Activated CD4-positive, alpha-beta T cell treated with anti-CD3 and anti-CD28 coated beads, Interleukin-10, Interleukin-2, amounts not matched to agents 100 ng/mL and 50 ng/mL, durations not matched to agents 16 hours and 8 hours (primary cell): ENCODE measurements at regions not wholly inside any gene's neighbourhood (a gene's known extent, or its start where the extent isn't known, plus 50 kb on each side); places are given as distances from the start of the nearest gene placed in this dataset.
"Not testable (repeated sequence)": the region's sequence is repeated elsewhere in the genome, so short reads cannot be mapped to it uniquely, and the experiment has no call there.

ENCODE experiments used
- DNase-seq: peaks from one replicate; pipeline ENCODE4 v3.0.0-alpha.2; 2020

GRCh38 chr2:13950761-13951160 lies 681.8 kb upstream of the LRATD1 start:
- no peak for DNase-seq

GRCh38 chr2:13968811-13969210 lies 663.7 kb upstream of the LRATD1 start:
- no peak for DNase-seq

GRCh38 chr2:13986119-13986720 lies 646.3 kb upstream of the LRATD1 start:
- no peak for DNase-seq

DNA sequence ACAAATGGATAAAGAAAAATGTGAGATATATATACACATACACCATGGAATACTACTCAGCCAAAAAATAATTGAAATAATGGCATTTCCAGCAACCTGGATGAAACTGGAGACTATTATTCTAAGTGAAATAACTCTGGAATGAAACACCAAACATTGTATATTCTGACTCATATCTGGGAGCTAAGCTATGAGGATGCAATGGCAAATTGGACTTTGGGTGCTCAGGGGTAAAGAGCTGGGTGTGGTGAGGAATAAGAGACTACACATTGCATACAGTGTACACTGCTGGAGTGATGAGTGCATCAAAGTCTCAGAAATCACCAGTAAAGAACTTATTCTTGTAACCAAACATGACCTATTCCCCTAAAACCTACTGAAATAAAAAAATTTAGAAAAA lies 636.0 kb upstream of the LRATD1 start:
- no peak for DNase-seq

GRCh38 chr2:14011190-14011589 lies 621.3 kb upstream of the LRATD1 start:
- no peak for DNase-seq

DNA sequence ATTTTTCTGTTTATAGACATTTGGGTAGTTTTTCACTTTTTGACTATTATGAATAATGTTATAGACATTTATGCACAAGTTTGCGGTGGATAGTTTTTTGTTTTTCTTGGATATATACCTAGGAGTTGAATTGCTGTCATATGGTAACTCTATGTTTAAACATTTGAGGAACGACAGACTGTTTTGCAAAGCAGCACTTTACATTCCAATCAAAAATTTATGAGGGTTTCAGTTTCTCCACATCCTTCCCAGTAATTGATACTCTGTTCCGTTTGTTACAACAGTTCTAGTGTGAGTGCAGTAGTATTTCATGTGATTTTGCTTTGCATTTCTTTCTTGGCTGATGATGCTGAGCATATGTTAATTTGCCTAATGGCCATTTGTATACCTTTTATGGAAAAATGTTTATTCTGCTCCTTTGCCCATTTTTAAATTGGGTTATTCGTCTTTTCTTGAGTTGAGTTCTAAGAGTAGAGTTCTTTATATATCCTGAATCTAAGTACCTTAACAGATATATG lies 617.3 kb upstream of the LRATD1 start:
- DNase-seq = no peak

DNA sequence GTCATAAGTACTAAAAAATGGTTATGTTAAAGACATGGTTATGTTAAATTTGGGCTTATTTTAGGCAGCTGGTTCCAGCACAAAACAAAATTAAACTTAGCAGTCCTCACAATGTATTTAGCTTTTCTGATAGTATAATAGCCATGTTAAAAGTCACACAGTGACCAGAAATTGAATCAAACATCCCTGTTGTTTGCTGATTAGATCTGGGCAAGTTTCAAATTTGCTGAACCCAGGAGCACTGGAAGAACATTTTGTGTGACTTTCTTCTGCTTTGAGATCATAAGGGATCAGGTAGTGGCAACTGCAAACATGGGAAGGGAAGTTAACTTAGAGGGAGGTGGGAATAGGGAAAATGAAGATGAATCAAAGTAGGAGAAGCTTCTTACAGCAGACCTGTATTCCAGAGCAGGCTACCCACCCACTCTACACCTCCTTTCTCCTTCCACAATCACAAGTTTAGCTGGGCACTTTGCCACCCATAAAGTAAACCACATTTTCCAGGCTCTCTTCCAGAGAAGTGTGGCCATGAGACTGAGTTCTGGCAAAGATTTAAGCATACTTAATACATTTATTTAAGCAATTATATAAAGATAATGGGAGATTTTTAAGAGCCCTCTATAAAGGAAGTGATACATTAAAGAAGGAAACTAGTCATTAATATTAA lies 616.1 kb upstream of the LRATD1 start:
- DNase-seq = no peak

GRCh38 chr2:14018620-14019019 lies 613.9 kb upstream of the LRATD1 start:
- DNase-seq = no peak

GRCh38 chr2:14023558-14023957 lies 609.0 kb upstream of the LRATD1 start:
- DNase-seq = no peak

DNA sequence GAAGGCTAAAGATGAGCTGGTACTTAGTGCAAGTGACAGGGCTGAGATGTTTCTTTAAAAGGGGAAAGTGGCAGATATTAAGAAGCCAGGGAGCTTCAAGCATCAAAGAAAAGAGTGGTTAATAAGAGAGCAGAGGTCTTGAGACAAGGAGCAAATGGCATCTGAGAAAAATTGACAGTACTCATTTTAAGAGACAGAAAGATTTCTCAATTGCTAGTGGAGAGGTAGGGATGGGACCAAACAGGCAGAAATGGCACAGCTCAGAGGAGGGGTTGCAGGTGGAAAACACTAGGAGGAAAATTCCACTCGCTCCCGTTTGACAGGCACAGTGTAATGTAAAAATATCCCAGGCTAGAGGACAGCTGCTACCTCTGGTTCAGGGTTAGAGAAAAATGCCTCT lies 593.4 kb upstream of the LRATD1 start:
- no peak for DNase-seq

- DNase-seq = no peak
Observed at GRCh38 chr2:14047491-14047890, 585.0 kb upstream of the LRATD1 start.

DNA sequence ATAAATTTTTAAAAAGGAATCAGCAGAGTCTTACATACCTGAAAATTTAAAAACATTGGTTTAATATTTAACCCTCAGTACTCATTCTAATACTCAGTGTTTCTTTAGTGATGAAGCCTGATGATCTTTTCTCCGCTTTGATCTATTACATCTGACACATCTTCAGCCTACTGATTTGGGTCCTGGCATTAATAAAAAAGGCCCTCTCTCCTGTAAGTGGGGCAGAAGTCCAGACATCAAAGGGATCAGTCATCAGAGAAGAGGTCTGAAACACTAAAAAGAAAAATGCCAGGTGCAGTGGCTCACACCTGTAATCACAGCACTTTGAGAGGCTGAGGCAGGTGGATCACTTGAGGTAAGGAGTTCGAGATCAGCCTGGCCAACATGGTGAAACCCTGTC lies 581.1 kb upstream of the LRATD1 start:
- DNase-seq = no peak

- no peak for DNase-seq
Observed at GRCh38 chr2:14053105-14053504, 579.4 kb upstream of the LRATD1 start.

DNA sequence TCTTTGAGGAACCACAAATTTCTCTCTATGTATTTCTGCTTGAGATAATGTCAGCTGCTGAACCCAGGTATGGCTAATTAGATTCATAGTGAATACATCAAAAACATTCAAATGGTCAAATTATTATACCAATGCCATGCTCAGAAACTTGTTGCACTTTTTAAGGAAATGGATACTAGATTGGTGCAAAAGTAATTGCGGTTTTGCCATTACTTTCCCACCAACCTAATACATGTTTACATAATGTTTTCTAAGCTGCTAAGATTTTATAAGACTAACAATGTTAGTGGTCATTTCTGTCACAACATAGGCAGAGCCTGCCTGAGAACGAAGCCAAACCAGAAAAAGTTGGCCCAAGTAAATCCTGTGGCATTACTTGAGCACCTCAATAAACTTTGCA lies 568.2 kb upstream of the LRATD1 start:
- no peak for DNase-seq

DNA sequence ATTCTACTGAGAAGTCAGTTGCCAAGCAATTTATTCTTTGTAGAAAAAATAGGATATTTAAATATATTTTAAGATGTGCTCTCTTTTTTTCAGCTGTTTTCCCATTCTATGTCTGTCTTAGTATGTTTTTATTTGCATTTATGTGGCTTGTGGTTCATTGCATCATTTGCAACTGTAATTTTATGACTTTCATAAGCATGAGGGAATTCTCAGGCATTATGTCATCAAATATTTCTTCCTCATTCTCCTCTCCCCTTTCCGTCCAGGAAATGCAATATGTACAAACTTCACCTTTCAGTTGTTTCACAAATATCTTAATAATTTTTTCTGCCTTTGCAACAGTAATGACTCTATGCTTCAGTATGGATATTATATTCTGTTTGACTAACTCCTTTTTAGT lies 560.2 kb upstream of the LRATD1 start:
- no peak for DNase-seq

DNA sequence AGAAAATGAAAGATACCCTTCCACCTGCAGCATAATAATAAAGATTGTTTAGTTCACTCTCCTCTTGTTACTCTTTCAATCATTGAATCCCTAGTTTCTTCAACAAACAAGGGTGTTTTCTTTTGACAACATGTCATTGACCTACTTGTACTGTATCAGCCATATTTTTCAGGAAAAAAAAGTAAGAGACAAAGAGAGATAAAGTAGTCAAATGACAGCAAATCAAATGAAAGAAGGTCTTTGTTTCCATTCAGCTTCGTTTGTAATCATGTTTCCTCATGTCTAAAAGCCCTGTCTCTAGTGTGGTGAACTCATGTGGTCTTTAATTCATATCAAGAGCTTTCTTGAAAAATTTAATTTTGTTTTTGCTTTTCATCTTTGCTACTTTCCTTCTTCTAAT lies 557.8 kb upstream of the LRATD1 start:
- DNase-seq = no peak

- DNase-seq = no peak
Observed at GRCh38 chr2:14079576-14079975, 552.9 kb upstream of the LRATD1 start.

DNA sequence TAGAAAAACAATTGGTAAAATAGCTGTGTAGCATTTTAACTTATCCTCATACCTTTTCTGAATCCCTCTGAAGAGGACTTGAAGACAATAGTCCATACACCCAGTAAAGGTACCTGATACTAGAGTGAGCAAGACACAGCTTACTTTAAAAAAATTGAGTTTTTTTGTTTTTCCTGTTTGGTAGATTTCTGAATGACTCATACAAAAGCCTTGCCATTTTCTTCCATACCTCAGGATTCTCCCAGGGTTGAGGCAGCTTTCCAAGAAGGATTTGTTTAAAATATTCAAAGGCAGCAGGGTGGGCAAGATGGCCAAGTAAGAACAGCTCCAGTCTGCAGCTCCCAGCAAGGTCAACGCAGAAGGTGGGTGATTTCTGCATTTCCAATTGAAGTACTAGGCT lies 551.0 kb upstream of the LRATD1 start:
- no peak for DNase-seq

GRCh38 chr2:14082640-14083039 lies 549.9 kb upstream of the LRATD1 start:
- no peak for DNase-seq

- no peak for DNase-seq
Observed at GRCh38 chr2:14094592-14094991, 537.9 kb upstream of the LRATD1 start.

DNA sequence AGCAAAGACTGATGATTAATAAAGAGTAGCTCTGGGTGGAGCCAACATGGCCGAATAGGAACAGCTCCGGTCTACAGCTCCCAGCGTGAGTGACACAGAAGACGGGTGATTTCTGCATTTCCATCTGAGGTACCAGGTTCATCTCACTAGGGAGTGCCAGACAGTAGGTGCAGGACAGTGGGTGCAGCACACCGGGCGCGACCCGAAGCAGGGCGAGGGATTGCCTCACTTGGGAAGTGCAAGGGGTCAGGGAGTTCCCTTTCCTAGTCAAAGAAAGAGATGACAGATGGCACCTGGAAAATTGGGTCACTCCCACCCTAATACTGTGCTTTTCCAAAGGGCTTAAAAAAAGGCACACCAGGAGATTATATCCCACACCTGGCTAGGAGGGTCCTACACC lies 533.4 kb upstream of the LRATD1 start:
- not testable (repeated sequence) for DNase-seq

DNA sequence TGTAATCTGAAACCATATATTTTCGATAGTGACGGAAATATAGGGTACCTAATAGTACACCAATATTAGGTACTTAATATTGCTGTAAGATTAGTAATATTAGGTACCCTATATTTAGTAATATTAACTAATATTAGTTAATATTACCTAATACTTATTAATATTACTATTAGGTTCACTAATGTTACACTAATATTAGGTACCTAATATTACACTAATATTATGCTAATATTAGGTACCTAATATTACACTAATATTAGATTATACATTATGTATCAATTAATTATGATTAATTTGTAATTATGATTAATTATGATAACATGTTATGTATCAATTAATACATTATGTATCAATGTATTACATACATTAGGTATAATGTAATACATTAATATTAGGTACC lies 518.2 kb upstream of the LRATD1 start:
- DNase-seq = no peak

DNA sequence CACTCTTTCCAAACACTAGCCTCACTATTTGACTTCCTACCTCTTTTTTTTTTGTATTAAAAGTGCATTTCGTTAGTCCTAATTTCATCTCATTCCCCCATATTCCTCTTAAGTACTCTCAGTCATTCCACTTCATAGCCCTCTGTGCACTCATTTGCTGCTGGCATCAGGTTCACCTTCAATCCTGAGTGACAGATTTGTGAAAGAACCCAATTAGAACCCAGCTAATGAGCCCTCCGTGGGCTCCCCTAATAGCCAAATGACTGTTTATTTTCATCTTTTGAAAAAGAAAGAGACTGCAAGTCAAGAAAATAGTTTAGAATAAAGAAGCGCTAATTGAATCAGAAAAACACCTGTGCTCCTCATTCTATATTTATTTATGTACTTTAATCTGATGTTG lies 512.1 kb upstream of the LRATD1 start:
- DNase-seq = no peak

DNA sequence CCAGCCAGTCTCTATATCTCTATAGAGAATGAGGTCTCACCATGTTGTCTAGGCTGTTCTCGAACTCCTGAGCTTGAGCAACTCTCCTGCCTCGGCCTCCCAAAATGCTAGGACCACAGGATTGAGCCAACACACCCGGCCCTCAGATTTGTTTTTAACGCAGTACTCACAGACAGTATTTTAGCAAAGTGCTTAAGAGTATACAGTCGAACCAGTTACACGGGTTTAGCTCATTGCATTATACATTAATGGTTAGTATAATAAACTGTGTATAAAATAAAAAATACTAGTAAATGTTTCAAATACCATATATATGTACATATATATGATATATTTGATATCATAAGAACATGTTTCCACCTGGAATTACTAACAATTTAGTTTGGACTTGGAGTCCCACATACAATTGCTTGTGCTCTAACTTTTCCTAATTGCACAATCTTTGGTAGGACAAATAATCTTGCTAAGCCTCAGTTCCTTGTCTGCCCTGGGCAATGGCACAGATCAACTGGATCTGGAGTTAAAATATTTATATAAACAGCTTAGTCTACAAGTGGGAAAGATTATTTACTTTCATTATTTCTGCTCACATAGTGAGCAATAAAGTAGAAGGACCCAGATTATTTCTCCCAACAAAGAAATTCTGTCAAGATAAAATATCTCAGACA lies 508.9 kb upstream of the LRATD1 start:
- no peak for DNase-seq
